ENCODE measurements at regions not wholly inside any gene's neighbourhood (a gene's known extent, or its start where the extent isn't known, plus 50 kb on each side); places are given as distances from the start of the nearest gene placed in this dataset.

DNA sequence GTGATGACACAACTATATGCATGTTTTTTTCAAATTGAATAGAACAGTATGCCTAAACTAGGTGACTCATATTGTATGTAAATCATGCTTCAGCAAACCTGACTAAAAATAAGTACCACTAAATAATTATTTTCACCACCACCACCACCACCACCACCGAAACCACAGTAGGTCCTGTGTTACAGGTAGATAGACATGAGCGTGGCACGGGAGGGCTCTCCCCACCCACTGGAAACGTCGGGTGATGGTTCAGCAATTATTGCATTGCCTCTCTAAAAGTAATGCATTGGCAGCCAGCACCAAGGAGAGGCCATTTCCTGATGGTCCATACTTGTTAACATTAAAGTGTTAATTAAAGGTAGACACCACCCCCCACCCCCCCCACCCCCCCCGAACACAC, 297.0 kb upstream of the NCAM2 start:
- no peak for DNase-seq (ENCODE audit: extremely low read depth, low read depth)
- TF ChIP-seq CTCF (IDR thresholded peaks at IDR 0.05; ENCODE audit: low read depth, low read length): no peak

GRCh38 chr21:20703112-20703767, 295.0 kb upstream of the NCAM2 start:
- DNase-seq (ENCODE audit: extremely low read depth, low read depth): no peak
- TF ChIP-seq CTCF (IDR thresholded peaks at IDR 0.05; ENCODE audit: low read depth, low read length): no peak

GRCh38 chr21:20720623-20721022, 277.6 kb upstream of the NCAM2 start:
- TF ChIP-seq CTCF (IDR thresholded peaks at IDR 0.05; ENCODE audit: low read depth, low read length): no peak
- no peak for DNase-seq (ENCODE audit: extremely low read depth, low read depth)

DNA sequence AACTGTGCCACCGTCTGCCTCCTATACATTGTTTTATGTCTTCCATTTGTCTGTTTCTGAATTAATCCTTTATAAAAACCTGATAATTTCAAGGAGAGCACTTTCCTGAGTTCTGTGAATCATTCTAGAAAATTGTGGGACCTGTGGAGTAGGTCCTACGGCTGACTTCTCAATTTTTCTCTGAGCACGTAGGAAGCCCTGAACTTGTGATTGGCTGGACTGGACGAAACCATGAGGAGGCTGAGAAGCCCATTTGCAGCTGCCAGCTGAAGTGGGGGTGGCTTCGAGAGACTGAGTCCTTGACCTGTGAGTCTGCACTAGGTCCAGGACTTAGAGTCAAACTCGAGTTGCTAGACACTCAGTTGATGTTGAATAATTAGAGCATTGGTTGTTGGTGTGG, 277.1 kb upstream of the NCAM2 start:
- no peak for DNase-seq (ENCODE audit: extremely low read depth, low read depth)
- no peak for TF ChIP-seq CTCF (IDR thresholded peaks at IDR 0.05; ENCODE audit: low read depth, low read length)

- no peak for TF ChIP-seq CTCF (IDR thresholded peaks at IDR 0.05; ENCODE audit: low read depth, low read length)
- DNase-seq (ENCODE audit: extremely low read depth, low read depth): no peak
These were observed 269.5 kb upstream of the NCAM2 start for GRCh38 chr21:20728691-20729090.

GRCh38 chr21:20729376-20729775, 268.8 kb upstream of the NCAM2 start:
- no peak for DNase-seq (ENCODE audit: extremely low read depth, low read depth)
- no peak for TF ChIP-seq CTCF (IDR thresholded peaks at IDR 0.05; ENCODE audit: low read depth, low read length)

DNA sequence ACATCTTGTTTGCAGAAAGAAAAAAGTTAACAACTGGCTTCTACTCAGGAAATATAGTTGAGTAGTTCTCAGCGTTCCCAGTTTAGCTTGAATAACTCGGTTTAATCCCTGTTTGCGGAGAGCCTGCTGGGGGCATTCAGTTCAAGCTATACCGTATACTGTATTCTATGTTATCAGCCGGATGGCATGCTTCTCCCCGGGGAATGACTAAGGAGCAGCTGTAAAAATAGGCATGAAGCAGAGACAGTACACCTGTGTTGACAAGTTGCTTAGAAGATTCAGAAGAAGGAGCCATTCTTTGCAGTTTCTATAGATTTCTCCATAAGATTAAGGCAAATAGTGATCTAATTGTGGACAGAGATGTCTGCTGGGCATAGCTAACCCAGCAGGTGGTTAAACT, 267.8 kb upstream of the NCAM2 start:
- no peak for TF ChIP-seq CTCF (IDR thresholded peaks at IDR 0.05; ENCODE audit: low read depth, low read length)
- DNase-seq (ENCODE audit: extremely low read depth, low read depth): no peak
